Karpas-422 (cell line): ENCODE measurements at regions not wholly inside any gene's neighbourhood (a gene's known extent, or its start where the extent isn't known, plus 50 kb on each side); places are given as distances from the start of the nearest gene placed in this dataset.

Source experiments
- DNase-seq: peaks from one replicate; pipeline ENCODE4 v3.0.0-alpha.2; 2015
- H2AFZ ChIP-seq: fragments of 200-600 bp; sonication (generic); 2 replicates; pipeline ENCODE4 v1.6.1; 2014; ENCODE audit warnings: antibody characterized with exemption, low read length, mixed read lengths
- H3K27ac ChIP-seq: fragments of 200-600 bp; sonication (generic); 2 replicates; pipeline ENCODE4 v1.5.1; 2014; ENCODE audit warnings: mild to moderate bottlenecking, low read length, moderate library complexity
- H3K27me3 ChIP-seq: fragments of 200-600 bp; sonication (generic); 2 replicates; pipeline ENCODE4 v1.6.1; 2014; ENCODE audit warnings: low read length, mixed read lengths
- H3K36me3 ChIP-seq: fragments of 200-600 bp; sonication (generic); 2 replicates; pipeline ENCODE4 v1.6.1; 2014; ENCODE audit warnings: low read length, mixed read lengths; ENCODE audit not compliant: insufficient read depth
- H3K4me1 ChIP-seq: fragments of 200-600 bp; sonication (generic); 2 replicates; pipeline ENCODE4 v1.6.1; 2014; ENCODE audit warnings: mild to moderate bottlenecking, low read length, mixed read lengths
- H3K4me2 ChIP-seq: fragments of 200-600 bp; sonication (generic); 2 replicates; pipeline ENCODE4 v1.6.1; 2014; ENCODE audit warnings: low read length, low read depth, mild to moderate bottlenecking; ENCODE audit not compliant: poor library complexity, severe bottlenecking
- H3K4me3 ChIP-seq: fragments of 200-600 bp; sonication (generic); 2 replicates; pipeline ENCODE4 v1.5.1; 2014; ENCODE audit warnings: mild to moderate bottlenecking, antibody characterized with exemption, low read length, mixed read lengths
- H3K79me2 ChIP-seq: fragments of 200-600 bp; sonication (generic); 2 replicates; pipeline ENCODE4 v1.6.1; 2014; ENCODE audit warnings: mild to moderate bottlenecking, low read length, mixed read lengths
- H3K9ac ChIP-seq: fragments of 200-600 bp; sonication (generic); 2 replicates; pipeline ENCODE4 v1.6.0; 2014; ENCODE audit warnings: low read length
- H3K9me2 ChIP-seq: fragments of 200-600 bp; sonication (generic), shearing (Covaris generic); replicated peaks from 2 replicates; pipeline ENCODE4 v1.6.0; 2014; ENCODE audit warnings: mild to moderate bottlenecking, low read length, moderate library complexity; ENCODE audit not compliant: insufficient read depth
- H3K9me3 ChIP-seq: fragments of 300-700, 200-600 bp; sonication (generic); 2 replicates; pipeline ENCODE4 v1.6.1; 2014; ENCODE audit warnings: low read length, mixed read lengths
- H4K20me1 ChIP-seq: fragments of 200-600 bp; sonication (generic); 2 replicates; pipeline ENCODE4 v1.6.1; 2014; ENCODE audit warnings: mild to moderate bottlenecking, antibody characterized with exemption, low read length, low read depth; ENCODE audit not compliant: insufficient read depth

DNA sequence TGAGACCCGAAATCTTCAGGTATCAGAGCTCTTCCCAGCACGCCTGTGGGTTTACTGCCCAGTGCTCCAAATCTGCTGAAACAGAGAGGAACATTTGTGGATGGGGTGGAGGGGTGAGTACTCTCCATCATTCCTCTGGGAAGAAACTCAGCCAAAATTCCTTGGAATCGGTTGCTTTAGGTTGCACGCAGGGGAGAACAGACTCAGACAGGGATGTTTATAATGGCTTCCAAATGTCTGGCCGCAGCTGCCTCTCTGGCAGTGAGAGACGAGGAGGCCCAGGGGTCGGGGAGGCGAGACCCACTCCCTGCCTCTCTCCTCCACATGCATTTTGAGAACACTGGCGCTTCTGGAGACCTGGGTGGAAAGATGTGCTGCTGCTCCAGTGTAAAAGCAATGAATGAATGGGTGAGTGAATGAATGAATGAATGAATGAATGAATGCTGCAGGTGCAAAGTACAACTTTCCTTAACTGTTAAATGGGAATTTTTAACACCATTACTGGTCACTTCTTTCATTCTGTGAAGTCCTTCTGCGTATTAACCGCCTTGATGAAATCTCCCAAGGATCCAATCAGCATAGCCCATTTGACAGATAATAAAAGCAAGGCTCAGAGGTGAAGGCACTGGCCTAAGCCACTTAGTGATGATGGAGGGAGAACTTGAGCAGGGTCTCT, 437.4 kb downstream of the MIAT start:
- Histone ChIP-seq H3K4me2 (no peak overlapping the region), H3K9me3 (no peaks in the 10 kb centered on the region), H3K9me2 (no peaks in the 10 kb centered on the region), H2AFZ (no peak overlapping the region), H3K27me3 (no peaks in the 10 kb centered on the region), H3K79me2 (no peaks in the 10 kb centered on the region), H4K20me1 (no peaks in the 10 kb centered on the region), H3K4me1 (0 out of 2 replicates have a peak, but pooled peaks cover under 1% of the 10 kb centered on the region), H3K27ac (no peak overlapping the region), H3K9ac (no peak overlapping the region), H3K4me3 (no peak overlapping the region), H3K36me3 (no peaks in the 10 kb centered on the region)
- no peak for DNase-seq

DNA sequence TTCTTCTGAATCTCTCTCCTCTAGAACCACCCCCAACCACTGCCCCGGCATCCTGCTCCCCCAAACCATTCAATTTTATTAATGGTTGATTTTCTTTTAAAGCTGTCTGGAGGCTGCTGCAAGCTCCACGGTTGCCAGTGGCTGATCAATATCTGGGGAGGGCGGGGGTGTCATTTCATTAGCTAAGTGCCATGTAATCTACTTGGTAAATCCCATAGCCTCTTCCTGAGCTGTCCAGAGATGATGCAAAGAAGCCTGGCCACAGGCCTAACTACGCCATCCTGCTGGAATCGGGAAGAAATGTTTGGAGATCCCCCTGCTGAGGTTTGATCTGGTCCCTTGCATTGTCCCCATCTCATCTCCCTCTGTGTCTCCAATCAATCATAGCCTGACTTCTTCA, 440.1 kb downstream of the MIAT start:
- Histone ChIP-seq H4K20me1 (no peaks in the 10 kb centered on the region), H3K9ac (no peak overlapping the region), H3K9me3 (no peaks in the 10 kb centered on the region), H3K79me2 (no peaks in the 10 kb centered on the region), H3K27ac (no peak overlapping the region), H3K9me2 (no peaks in the 10 kb centered on the region), H3K4me1 (0 out of 2 replicates have a peak, but pooled peaks cover 5% of the 10 kb centered on the region), H2AFZ (no peak overlapping the region), H3K36me3 (no peaks in the 10 kb centered on the region), H3K27me3 (no peaks in the 10 kb centered on the region), H3K4me2 (no peak overlapping the region), H3K4me3 (no peak overlapping the region)
- no peak for DNase-seq

DNA sequence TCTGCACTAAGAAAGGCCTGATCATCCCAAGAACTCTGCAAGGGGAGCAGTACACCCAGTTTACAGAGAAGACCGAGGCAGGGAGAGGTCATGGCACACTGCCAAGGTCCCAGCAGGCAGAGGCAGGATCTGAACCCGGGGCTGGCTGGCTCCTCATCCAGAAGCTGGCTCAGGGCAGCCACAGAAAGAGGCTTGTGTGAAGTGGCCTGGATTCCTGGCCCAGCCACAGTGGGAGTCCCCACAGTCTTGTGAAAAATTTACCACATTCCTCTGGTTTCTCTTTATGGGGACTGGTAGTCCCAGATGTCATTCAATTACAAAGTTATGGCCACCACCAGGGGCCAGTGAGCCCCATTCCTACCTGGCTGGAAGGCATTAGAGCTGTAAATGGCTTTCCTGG, 440.5 kb downstream of the MIAT start:
- no peaks in the 10 kb centered on the region for H3K27me3 ChIP-seq
- 0 out of 2 replicates have a peak, but pooled peaks cover 5% of the 10 kb centered on the region for H3K4me1 ChIP-seq
- H3K4me2 ChIP-seq = no peak overlapping the region
- H2AFZ ChIP-seq = no peak overlapping the region
- H3K79me2 ChIP-seq = no peaks in the 10 kb centered on the region
- H3K9me2 ChIP-seq = no peaks in the 10 kb centered on the region
- no peak overlapping the region for H3K27ac ChIP-seq
- no peak overlapping the region for H3K4me3 ChIP-seq
- no peak for DNase-seq
- H3K9me3 ChIP-seq = no peaks in the 10 kb centered on the region
- no peak overlapping the region for H3K9ac ChIP-seq
- H4K20me1 ChIP-seq = no peaks in the 10 kb centered on the region
- no peaks in the 10 kb centered on the region for H3K36me3 ChIP-seq

DNA sequence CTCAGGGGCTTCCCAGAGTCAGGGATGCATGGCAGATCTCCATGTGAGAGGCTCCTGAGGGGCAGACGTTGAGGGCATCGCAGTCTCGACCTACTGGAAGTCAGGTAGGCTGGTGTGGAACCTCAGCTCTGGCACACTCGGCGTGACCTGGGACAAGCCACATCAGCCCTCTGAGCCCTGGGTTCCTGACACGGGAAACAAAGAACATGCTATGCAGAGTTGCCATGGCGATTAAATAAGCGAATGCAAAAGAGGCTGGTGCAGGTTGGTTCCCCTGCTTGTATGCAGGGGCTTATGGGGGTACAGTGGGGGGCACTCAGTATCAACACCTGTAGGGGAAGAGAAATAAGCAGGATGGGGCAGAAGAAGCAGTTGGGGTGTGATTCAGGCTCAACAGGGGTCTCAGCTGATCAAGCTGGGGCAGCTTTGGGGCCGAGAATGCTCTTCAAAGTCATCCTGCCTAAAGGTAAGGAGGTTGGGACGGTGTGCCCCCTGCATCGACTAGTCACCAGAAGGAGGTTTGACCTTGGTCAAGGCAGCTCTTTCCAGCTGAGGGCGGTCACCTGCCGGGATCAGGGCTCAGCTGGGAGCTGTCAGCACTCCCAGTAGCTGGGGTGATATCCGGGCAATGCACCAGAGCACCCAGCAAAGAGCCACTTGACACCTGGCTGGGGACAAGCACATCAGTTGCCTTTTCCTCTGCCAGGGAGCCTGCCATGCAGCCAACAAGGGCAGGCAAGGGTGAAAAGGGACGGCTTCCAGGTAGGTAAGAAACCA, 442.7 kb downstream of the MIAT start:
- Histone ChIP-seq H3K27ac (no peak overlapping the region), H3K4me1 (0 out of 2 replicates have a peak, but pooled peaks cover 5% of the 10 kb centered on the region), H2AFZ (no peak overlapping the region), H3K9me3 (no peaks in the 10 kb centered on the region), H3K4me2 (no peak overlapping the region), H3K9ac (no peak overlapping the region), H3K4me3 (no peak overlapping the region), H4K20me1 (no peaks in the 10 kb centered on the region), H3K79me2 (no peaks in the 10 kb centered on the region), H3K9me2 (no peaks in the 10 kb centered on the region), H3K36me3 (no peaks in the 10 kb centered on the region), H3K27me3 (no peaks in the 10 kb centered on the region)
- peak; percentile 47 for DNase-seq

DNA sequence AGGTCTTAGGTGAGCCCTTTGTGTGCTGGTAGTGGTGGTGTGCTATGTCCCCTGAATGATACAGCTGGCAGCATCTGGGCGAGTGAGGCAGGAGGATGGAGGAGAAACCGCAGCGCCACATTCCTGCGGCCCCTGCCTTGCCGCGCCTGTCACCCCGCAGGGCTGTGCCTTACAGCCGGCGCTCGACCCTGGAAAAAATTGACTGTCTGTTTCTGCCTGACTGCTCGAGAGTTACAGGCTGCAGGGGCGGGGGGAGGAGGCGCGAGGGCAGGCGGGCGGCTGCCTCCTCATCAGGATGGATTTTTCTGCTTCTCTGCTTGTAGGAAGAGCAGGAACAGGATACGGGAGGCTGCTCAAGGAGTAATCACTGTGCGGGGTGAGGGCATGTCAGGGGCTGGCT, 443.4 kb downstream of the MIAT start:
- no peaks in the 10 kb centered on the region for H3K9me2 ChIP-seq
- H2AFZ ChIP-seq = no peak overlapping the region
- H4K20me1 ChIP-seq = no peaks in the 10 kb centered on the region
- H3K36me3 ChIP-seq = no peaks in the 10 kb centered on the region
- no peak overlapping the region for H3K4me3 ChIP-seq
- H3K9me3 ChIP-seq = no peaks in the 10 kb centered on the region
- H3K4me2 ChIP-seq = no peak overlapping the region
- no peak overlapping the region for H3K9ac ChIP-seq
- no peak for DNase-seq
- no peak overlapping the region for H3K27ac ChIP-seq
- no peaks in the 10 kb centered on the region for H3K79me2 ChIP-seq
- no peaks in the 10 kb centered on the region for H3K27me3 ChIP-seq
- H3K4me1 ChIP-seq = 0 out of 2 replicates have a peak, but pooled peaks cover 5% of the 10 kb centered on the region

DNA sequence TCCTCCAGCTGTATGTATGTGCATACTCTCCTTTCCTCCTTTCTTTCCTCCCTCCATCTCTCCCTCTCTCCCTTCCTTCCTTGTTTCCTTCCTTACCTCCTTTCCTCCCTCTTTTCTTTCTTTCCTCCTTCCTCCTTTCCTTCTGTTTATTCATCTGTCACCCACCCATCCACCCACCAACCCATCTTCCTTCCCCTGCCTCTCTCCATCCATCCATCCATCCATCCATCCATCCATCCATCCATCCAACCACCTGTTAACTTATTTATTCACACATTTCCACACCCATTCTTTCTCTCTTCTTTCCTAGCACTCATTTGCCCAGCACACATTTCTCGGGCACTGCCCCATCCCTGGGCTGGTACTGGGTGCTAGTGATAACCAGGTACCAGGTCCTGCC, 443.9 kb downstream of the MIAT start:
- H2AFZ ChIP-seq = no peak overlapping the region
- H3K36me3 ChIP-seq = no peaks in the 10 kb centered on the region
- no peak overlapping the region for H3K27ac ChIP-seq
- no peak overlapping the region for H3K9ac ChIP-seq
- H3K4me3 ChIP-seq = no peak overlapping the region
- H3K9me3 ChIP-seq = no peaks in the 10 kb centered on the region
- H3K9me2 ChIP-seq = no peaks in the 10 kb centered on the region
- 0 out of 2 replicates have a peak, but pooled peaks cover 5% of the 10 kb centered on the region for H3K4me1 ChIP-seq
- no peaks in the 10 kb centered on the region for H3K27me3 ChIP-seq
- no peaks in the 10 kb centered on the region for H4K20me1 ChIP-seq
- DNase-seq = no peak
- H3K4me2 ChIP-seq = no peak overlapping the region
- H3K79me2 ChIP-seq = no peaks in the 10 kb centered on the region

DNA sequence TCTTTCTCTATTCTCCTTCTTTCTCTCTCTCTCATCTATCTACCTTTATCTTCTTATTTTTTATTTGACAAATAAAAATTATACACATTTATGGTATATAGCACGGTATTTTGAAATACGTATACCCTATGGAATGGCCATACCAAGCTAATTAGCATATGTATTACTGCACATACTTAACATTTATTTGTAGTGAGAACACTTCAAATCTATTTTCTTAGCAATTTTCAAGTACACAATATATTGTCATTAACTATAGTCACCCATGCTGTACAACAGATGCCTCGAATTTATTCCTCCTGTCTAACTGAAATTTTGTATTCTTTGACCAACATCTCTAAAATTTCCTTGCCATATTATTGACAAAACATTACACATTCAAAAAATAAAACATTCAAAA, 447.1 kb downstream of the MIAT start:
- no peaks in the 10 kb centered on the region for H3K9me2 ChIP-seq
- peaks cover 5% of the 10 kb centered on the region for H3K9me3 ChIP-seq
- H4K20me1 ChIP-seq = no peaks in the 10 kb centered on the region
- H3K36me3 ChIP-seq = no peaks in the 10 kb centered on the region
- no peaks in the 10 kb centered on the region for H3K27me3 ChIP-seq
- H3K4me1 ChIP-seq = 0 out of 2 replicates have a peak, but pooled peaks cover 5% of the 10 kb centered on the region
- H2AFZ ChIP-seq = no peak overlapping the region
- H3K27ac ChIP-seq = no peak overlapping the region
- no peak overlapping the region for H3K4me2 ChIP-seq
- no peak overlapping the region for H3K4me3 ChIP-seq
- no peak for DNase-seq
- H3K79me2 ChIP-seq = no peaks in the 10 kb centered on the region
- no peak overlapping the region for H3K9ac ChIP-seq

DNA sequence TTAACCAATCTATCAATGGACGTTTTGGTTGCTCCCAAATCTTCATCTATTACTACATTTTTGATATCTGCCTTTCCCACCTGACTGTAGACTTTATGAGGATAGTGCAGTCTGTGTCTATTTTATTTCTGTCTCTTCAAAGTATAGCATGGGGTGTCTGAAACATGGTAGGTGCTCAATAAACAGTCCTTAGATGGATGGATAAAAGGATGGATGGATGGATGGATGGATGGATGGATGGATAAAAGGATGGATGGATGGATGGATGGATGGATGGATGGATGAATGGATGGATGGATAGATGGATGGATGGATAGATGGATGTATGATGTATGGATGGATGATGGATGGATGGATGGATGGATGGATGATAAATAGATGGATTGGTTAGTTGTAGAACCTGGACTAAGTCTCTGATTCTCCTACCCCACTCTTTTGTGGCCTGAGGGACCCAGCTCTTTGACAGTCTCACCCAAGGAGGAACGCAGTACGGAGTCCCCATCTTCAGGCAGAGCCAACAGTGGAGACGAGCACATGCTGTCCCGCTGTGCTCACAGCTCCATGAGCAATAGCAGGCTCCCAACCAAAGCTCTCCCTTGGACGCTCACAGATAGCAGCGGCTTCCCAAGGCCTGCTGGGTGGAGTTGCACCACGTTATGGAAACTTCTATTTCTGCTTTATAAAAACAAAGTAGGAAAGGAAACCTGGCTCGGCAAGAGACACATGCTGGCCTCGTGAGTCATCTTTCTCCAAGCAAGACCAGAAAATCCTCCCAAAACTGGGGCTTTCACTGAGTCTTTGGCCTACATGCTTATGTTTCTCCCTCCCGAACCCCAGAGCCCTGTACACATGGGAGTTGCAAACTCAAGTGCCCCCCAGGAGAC, 448.0 kb downstream of the MIAT start:
- Histone ChIP-seq H3K4me2 (no peak overlapping the region), H3K79me2 (no peaks in the 10 kb centered on the region), H3K4me1 (no peaks in the 10 kb centered on the region), H3K9me2 (no peaks in the 10 kb centered on the region), H2AFZ (no peak overlapping the region), H3K4me3 (no peak overlapping the region), H3K27ac (no peak overlapping the region), H3K9me3 (peaks cover 9% of the 10 kb centered on the region), H4K20me1 (no peaks in the 10 kb centered on the region), H3K9ac (no peak overlapping the region), H3K36me3 (no peaks in the 10 kb centered on the region), H3K27me3 (no peaks in the 10 kb centered on the region)
- DNase-seq = no peak
